PC-9 (cell line): ENCODE measurements at regions not wholly inside any gene's neighbourhood (a gene's known extent, or its start where the extent isn't known, plus 50 kb on each side); places are given as distances from the start of the nearest gene placed in this dataset.

ENCODE experiments used
- BruUV-seq: library from RNA; stranded (reverse); fragments of 400-500 nt; replicated peaks from 2 replicates; lab custom pipeline; 2021; lab: Mats Ljungman, UMichigan
- CTCF ChIA-PET: fragments of 300-600 bp; sonication (Branson Sonifier 250); formaldehyde crosslinking; loops from one replicate; lab custom pipeline; 2022; ENCODE audit warnings: antibody characterized with exemption; lab: Charles Lee
- POLR2A ChIA-PET: fragments of 300-600 bp; sonication (Branson Sonifier 250); formaldehyde crosslinking; loops from one replicate; lab custom pipeline; 2022; ENCODE audit warnings: antibody characterized with exemption; ENCODE audit not compliant: unreplicated experiment; lab: Charles Lee
- DNase-seq, 2 experiments: peaks; one replicate each; pipeline versions ENCODE4 v3.0.0 to v3.0.0-alpha.2; 2015 to 2022; ENCODE audit warnings: mixed read lengths in 1 of 2
- H2AFZ ChIP-seq: fragments of 200-600 bp; sonication (generic); 2 replicates; pipeline ENCODE4 v1.8.1; 2017; ENCODE audit warnings: antibody characterized with exemption
- H3F3A ChIP-seq: fragments of 200-600 bp; sonication (generic); 2 replicates; pipeline ENCODE4 v1.8.1; 2017; ENCODE audit warnings: antibody characterized with exemption, mild to moderate bottlenecking, low read depth; ENCODE audit not compliant: insufficient read depth
- H3K27ac ChIP-seq: fragments of 200-600 bp; sonication (generic); 2 replicates; pipeline ENCODE4 v1.6.1; 2016; ENCODE audit warnings: mixed run types
- H3K27me3 ChIP-seq: fragments of 200-600 bp; sonication (generic); 2 replicates; pipeline ENCODE4 v1.6.1; 2016; ENCODE audit warnings: low read depth, mixed run types; ENCODE audit not compliant: insufficient read depth
- H3K36me3 ChIP-seq: fragments of 200-600 bp; sonication (generic); 2 replicates; pipeline ENCODE4 v1.6.1; 2016; ENCODE audit warnings: low read depth, mixed run types
- H3K4me1 ChIP-seq: fragments of 200-600 bp; sonication (generic); replicated peaks from 2 replicates; pipeline ENCODE4 v1.6.1; 2016; ENCODE audit warnings: mixed run types; ENCODE audit not compliant: insufficient read depth
- H3K4me2 ChIP-seq: fragments of 200-600 bp; sonication (generic); 2 replicates; pipeline ENCODE4 v1.6.1; 2017; ENCODE audit warnings: mixed run types
- H3K4me3 ChIP-seq: fragments of 200-600 bp; sonication (generic); 2 replicates; pipeline ENCODE4 v1.6.1; 2016; ENCODE audit warnings: mixed run types
- H3K79me2 ChIP-seq: fragments of 200-600 bp; sonication (generic); 2 replicates; pipeline ENCODE4 v1.6.1; 2017; ENCODE audit warnings: low read depth, mixed run types
- H3K9me2 ChIP-seq: fragments of 200-600 bp; sonication (generic); 2 replicates; pipeline ENCODE4 v1.8.1; 2017; ENCODE audit warnings: mild to moderate bottlenecking; ENCODE audit not compliant: insufficient read depth
- H3K9me3 ChIP-seq: fragments of 200-600 bp; sonication (generic); 2 replicates; pipeline ENCODE4 v1.8.1; 2016; ENCODE audit warnings: low read depth; ENCODE audit not compliant: insufficient read depth
- H4K20me1 ChIP-seq: fragments of 200-600 bp; sonication (generic); 2 replicates; pipeline ENCODE4 v1.8.1; 2017; ENCODE audit not compliant: insufficient read depth
- EZH2 ChIP-seq: fragments of 200-600 bp; sonication (generic); IDR thresholded peaks from 2 replicates; pipeline ENCODE4 v1.8.0; 2017; ENCODE audit warnings: antibody characterized with exemption, low read depth
- intact Hi-C: fragments of 100-400 bp; cut with micrococcal nuclease; formaldehyde crosslinking; loops from one replicate; pipeline ENCODE4 v1.10.0; 2022; ENCODE audit not compliant: unreplicated experiment
- TF ChIP-seq, protein P1 (sequence below): fragments of 200-600 bp; sonication (generic); conservative IDR thresholded peaks from 2 replicates; pipeline ENCODE4 v1.6.1; 2017; ENCODE audit warnings: mixed run types, antibody characterized with exemption, mild to moderate bottlenecking, moderate library complexity

DNA sequence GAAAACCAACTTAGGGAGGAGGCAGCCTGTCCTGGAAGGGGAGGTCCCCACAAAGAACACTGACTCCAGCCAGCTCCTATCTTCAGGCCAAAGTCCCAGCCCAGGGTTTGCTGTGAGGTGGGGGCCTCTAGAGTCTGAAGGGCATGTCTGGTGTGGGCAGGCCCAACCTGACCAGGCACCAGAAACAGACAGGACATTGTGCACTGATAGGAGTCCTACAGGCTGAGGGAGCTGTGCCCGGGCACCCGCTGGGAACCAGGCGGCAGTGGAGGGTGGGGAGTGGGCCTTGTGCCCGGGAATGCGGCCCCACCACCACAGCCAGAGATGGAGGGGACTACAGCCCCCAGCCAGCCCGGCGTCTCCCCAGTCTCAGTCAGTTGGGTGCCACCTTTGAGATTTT lies 161.4 kb downstream of the WNT7A start:
- Histone ChIP-seq H3K4me2 (no peak overlapping the region), H3K9me2 (no peaks in the 10 kb centered on the region), H3K79me2 (no peaks in the 10 kb centered on the region), H3K4me1 (no peaks in the 10 kb centered on the region), H3K27ac (no peak overlapping the region), H3K9me3 (no peaks in the 10 kb centered on the region; the same call in 1 of the 2 replicates), H3F3A (no peaks in the 10 kb centered on the region), H4K20me1 (no peaks in the 10 kb centered on the region), H3K4me3 (no peak overlapping the region), H3K36me3 (no peaks in the 10 kb centered on the region), H2AFZ (no peak overlapping the region), H3K27me3 (peaks cover 2% of the 10 kb centered on the region)
- CTCF ChIA-PET, result no interaction called here
- POLR2A ChIA-PET, result no interaction called here
- no TSS peak for BruUV-seq
- intact Hi-C loops, result no loop called here
- TF ChIP-seq, protein P1, sequence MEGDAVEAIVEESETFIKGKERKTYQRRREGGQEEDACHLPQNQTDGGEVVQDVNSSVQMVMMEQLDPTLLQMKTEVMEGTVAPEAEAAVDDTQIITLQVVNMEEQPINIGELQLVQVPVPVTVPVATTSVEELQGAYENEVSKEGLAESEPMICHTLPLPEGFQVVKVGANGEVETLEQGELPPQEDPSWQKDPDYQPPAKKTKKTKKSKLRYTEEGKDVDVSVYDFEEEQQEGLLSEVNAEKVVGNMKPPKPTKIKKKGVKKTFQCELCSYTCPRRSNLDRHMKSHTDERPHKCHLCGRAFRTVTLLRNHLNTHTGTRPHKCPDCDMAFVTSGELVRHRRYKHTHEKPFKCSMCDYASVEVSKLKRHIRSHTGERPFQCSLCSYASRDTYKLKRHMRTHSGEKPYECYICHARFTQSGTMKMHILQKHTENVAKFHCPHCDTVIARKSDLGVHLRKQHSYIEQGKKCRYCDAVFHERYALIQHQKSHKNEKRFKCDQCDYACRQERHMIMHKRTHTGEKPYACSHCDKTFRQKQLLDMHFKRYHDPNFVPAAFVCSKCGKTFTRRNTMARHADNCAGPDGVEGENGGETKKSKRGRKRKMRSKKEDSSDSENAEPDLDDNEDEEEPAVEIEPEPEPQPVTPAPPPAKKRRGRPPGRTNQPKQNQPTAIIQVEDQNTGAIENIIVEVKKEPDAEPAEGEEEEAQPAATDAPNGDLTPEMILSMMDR, result no peak
- TF ChIP-seq EZH2, result no peak
- DNase-seq, result no peak

DNA sequence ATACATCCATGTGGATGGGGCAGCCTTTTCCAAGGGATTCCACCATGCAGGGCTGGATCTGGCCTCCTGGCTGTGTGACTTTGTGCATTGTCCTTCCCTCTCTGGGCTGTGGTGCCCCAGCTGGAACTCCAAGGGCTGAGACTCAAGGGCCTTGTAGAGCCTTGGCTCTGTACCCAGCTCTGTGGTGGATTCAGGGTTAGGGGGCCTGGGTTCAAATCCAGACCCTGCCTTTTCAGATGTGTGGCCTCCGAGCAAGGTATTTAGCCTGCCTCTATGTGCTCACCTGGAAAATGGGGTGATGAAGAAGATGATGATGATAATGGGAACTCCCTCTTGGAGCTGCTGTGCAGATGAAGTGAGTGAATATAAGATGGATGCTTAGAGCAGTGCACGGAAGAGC lies 161.9 kb downstream of the WNT7A start:
- Histone ChIP-seq H3K9me2 (no peaks in the 10 kb centered on the region), H3F3A (no peaks in the 10 kb centered on the region), H3K4me3 (no peak overlapping the region), H2AFZ (no peak overlapping the region), H3K27ac (no peak overlapping the region), H3K36me3 (no peaks in the 10 kb centered on the region), H3K4me2 (no peak overlapping the region), H3K4me1 (no peaks in the 10 kb centered on the region), H3K79me2 (no peaks in the 10 kb centered on the region), H3K9me3 (no peaks in the 10 kb centered on the region; the same call in 1 of the 2 replicates), H3K27me3 (peaks cover 6% of the 10 kb centered on the region), H4K20me1 (no peaks in the 10 kb centered on the region)
- TF ChIP-seq, protein P1, result no peak
- no peak for TF ChIP-seq EZH2
- POLR2A ChIA-PET, result no interaction called here
- no TSS peak for BruUV-seq
- CTCF ChIA-PET, result no interaction called here
- intact Hi-C loops, result no loop called here
- no peak for DNase-seq

DNA sequence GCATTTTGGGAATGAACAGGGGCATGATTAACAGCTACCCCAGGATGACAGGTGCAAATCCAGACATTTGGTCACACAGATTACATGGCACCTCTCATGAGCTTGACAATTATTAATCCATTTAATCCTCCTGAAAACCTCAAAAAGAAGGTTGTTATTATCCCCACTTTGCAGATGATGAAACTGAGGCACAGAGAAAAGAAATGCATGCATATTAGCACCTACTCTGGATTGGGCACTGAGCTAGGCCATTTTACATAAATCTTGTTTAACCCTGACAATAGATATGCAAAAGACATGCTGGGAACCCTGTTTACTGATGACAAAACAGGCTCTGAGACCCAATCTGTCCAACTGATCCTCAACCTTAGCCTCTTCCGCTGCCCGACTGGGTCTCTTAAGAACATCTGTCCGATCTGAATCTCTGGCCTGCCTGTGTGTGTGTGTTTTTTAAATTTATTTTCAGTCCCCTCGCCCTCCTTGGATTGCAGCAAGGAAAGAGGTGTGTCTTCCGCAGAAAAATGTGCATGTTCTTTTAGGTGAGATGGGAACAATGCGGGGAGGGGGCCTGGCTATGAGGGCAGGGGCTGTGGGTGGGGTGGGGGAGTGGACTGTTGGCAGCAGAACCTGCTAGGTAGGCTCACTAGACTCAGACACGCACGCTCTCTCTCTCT lies 162.5 kb downstream of the WNT7A start:
- Histone ChIP-seq H3K36me3 (no peaks in the 10 kb centered on the region), H3K9me2 (no peaks in the 10 kb centered on the region), H3K4me1 (no peaks in the 10 kb centered on the region), H3K27ac (no peak overlapping the region), H3F3A (no peaks in the 10 kb centered on the region), H3K4me3 (no peak overlapping the region), H4K20me1 (no peaks in the 10 kb centered on the region), H3K4me2 (no peak overlapping the region), H2AFZ (no peak overlapping the region), H3K9me3 (no peaks in the 10 kb centered on the region; the same call in 1 of the 2 replicates), H3K79me2 (no peaks in the 10 kb centered on the region), H3K27me3 (peaks cover 9% of the 10 kb centered on the region)
- no peak for TF ChIP-seq EZH2
- TF ChIP-seq, protein P1, result no peak
- DNase-seq, result no peak
- BruUV-seq, result no TSS peak
- intact Hi-C loops, result no loop called here
- POLR2A ChIA-PET, result no interaction called here
- CTCF ChIA-PET, result no interaction called here
